ENCODE measurements at regions not wholly inside any gene's neighbourhood (a gene's known extent, or its start where the extent isn't known, plus 50 kb on each side); places are given as distances from the start of the nearest gene placed in this dataset.
A peak's percentile ranks its signal among the peaks of the same experiment; 100 is the strongest.
"Not testable (repeated sequence)": the region's sequence is repeated elsewhere in the genome, so short reads cannot be mapped to it uniquely, and the experiment has no call there.

GRCh38 chr2:160731856-160732255 lies 238.2 kb upstream of the RBMS1 start:
- DNase-seq = no peak

- DNase-seq = no peak
Observed at GRCh38 chr2:160735696-160736095, 242.1 kb upstream of the RBMS1 start.

GRCh38 chr2:160736148-160737028 lies 242.8 kb upstream of the RBMS1 start:
- DNase-seq = peak; percentile 13 to 19

- no peak for DNase-seq
Observed at GRCh38 chr2:160737247-160737646, 243.6 kb upstream of the RBMS1 start.

GRCh38 chr2:160741271-160741670 lies 247.7 kb upstream of the RBMS1 start:
- DNase-seq = no peak

- no peak for DNase-seq
Observed at GRCh38 chr2:160741815-160742214, 248.2 kb upstream of the RBMS1 start.

GRCh38 chr2:160742667-160743066 lies 249.1 kb upstream of the RBMS1 start:
- DNase-seq = peak; percentile 93 to 95

- DNase-seq = no peak
Observed at GRCh38 chr2:160747501-160748170, 254.0 kb upstream of the RBMS1 start.

GRCh38 chr2:160751021-160751420 lies 257.4 kb upstream of the RBMS1 start:
- DNase-seq = no peak

- peak; percentile 24 to 30 for DNase-seq
Observed at GRCh38 chr2:160752475-160753330, 259.1 kb upstream of the RBMS1 start.

- DNase-seq = no peak
Observed at GRCh38 chr2:160753331-160753654, 259.7 kb upstream of the RBMS1 start.

GRCh38 chr2:160753960-160754359 lies 260.4 kb upstream of the RBMS1 start:
- no peak for DNase-seq

- no peak for DNase-seq
Observed at GRCh38 chr2:160756481-160756880, 262.9 kb upstream of the RBMS1 start.

GRCh38 chr2:160762493-160763128 lies 269.0 kb upstream of the RBMS1 start:
- not testable (repeated sequence) for DNase-seq

GRCh38 chr2:160783474-160783873 lies 289.9 kb upstream of the RBMS1 start:
- no peak for DNase-seq

GRCh38 chr2:160784034-160784433 lies 290.4 kb upstream of the RBMS1 start:
- DNase-seq = no peak

- DNase-seq = no peak
Observed at GRCh38 chr2:160790738-160791137, 297.1 kb upstream of the RBMS1 start.

- DNase-seq = no peak
Observed at GRCh38 chr2:160791884-160792283, 298.3 kb upstream of the RBMS1 start.

GRCh38 chr2:160792837-160793236 lies 299.2 kb upstream of the RBMS1 start:
- no peak for DNase-seq

GRCh38 chr2:160794926-160795325 lies 301.3 kb upstream of the RBMS1 start:
- DNase-seq = no peak

GRCh38 chr2:160803881-160804280 lies 310.3 kb upstream of the RBMS1 start:
- no peak for DNase-seq

- DNase-seq = no peak
Observed at GRCh38 chr2:160810406-160810805, 316.8 kb upstream of the RBMS1 start.

Data from inflammatory macrophage (primary cell).